Heart right ventricle (tissue), 16 donors: ENCODE measurements at regions not wholly inside any gene's neighbourhood (a gene's known extent, or its start where the extent isn't known, plus 50 kb on each side); places are given as distances from the start of the nearest gene placed in this dataset.
A peak's percentile ranks its signal among the peaks of the same experiment; 100 is the strongest.

Experiments
- ATAC-seq, 8 donors: fragments of 200-7000 bp; cut with Tn5 transposase; one replicate each; pipeline ENCODE4 v1.9.1; 2020; ENCODE audit warnings: mild to moderate bottlenecking in 8 of 8, moderate library complexity in 8 of 8, moderate number of reproducible peaks in 1 of 8
- DNase-seq, 2 donors: peaks; one replicate each; pipeline ENCODE4 v3.0.0-alpha.2; 2020
- H3K27ac ChIP-seq, 10 donors: fragments of 200-600 bp; sonication (generic) in 2 of 10; one replicate each; pipeline versions ENCODE4 v1.5.0 to v1.8.0; 2020 to 2022; ENCODE audit warnings: mild to moderate bottlenecking in 3 of 10
- H3K27me3 ChIP-seq, 7 donors: fragments of 200-600 bp; one replicate each; pipeline ENCODE4 v1.8.0; 2021 to 2022; ENCODE audit warnings: mild to moderate bottlenecking in 2 of 7
- H3K36me3 ChIP-seq, 9 donors: fragments of 200-600 bp; sonication (generic) in 1 of 9; one replicate each; pipeline versions ENCODE4 v1.5.0 to v1.8.0; 2020 to 2022; ENCODE audit warnings: mild to moderate bottlenecking in 2 of 9
- H3K4me1 ChIP-seq, 9 donors: fragments of 200-600 bp; sonication (generic) in 1 of 9; one replicate each; pipeline versions ENCODE4 v1.5.0 to v1.8.0; 2020 to 2022; ENCODE audit warnings: mild to moderate bottlenecking in 4 of 9
- H3K4me3 ChIP-seq, 10 donors: fragments of 200-600 bp; sonication (generic) in 2 of 10; one replicate each; pipeline versions ENCODE4 v1.5.0 to v1.8.0; 2020 to 2022; ENCODE audit warnings: mild to moderate bottlenecking in 7 of 10, moderate library complexity in 2 of 10
- H3K9me3 ChIP-seq, 11 donors: fragments of 200-600 bp in 10 of 11; sonication (generic) in 2 of 11; one replicate each; pipeline versions ENCODE4 v1.5.0 to v1.8.0; 2013 to 2022; ENCODE audit warnings: mild to moderate bottlenecking in 2 of 11, control low read depth in 1 of 11, moderate library complexity in 1 of 11
- WGBS, 2 donors: extraction: QIAGEN DNeasy Blood & Tissue Kit; methylation state at CpG; one replicate each; pipeline ENCODE4 v1.1.7; 2013; ENCODE audit warnings: inconsistent platforms in 1 of 2; 5-methylcytosine and 5-hydroxymethylcytosine counted together
- intact Hi-C, 10 donors: fragments of 100-400 bp; cut with DNase I; formaldehyde crosslinking; loops; one replicate each; pipeline versions ENCODE4 v1.11.1 to v1.14.2; 2022
- TF ChIP-seq, protein P1 (sequence below), 9 donors: fragments of 200-600 bp; sonication (generic) in 2 of 9; IDR thresholded peaks; one replicate each; pipeline versions ENCODE4 v1.5.0 to v1.8.0; 2021 to 2022; ENCODE audit warnings: antibody characterized with exemption in 9 of 9, mild to moderate bottlenecking in 5 of 9, moderate library complexity in 1 of 9
- donor health status: Arrhythmogenic right ventricular cardiomyopathy.
- donor health status: ischemic (EF 13 %, LVEDD 7.1; RV severe dilation, severe dysfunction).
- donor health status: healthy with polysubstance abuse.
- donor health status: DM: no; HTN: yes; CAD: no.
- donor health status: DM: no; HTN: no; CAD: no.
- donor health status: ischemic (EF 25% LVEDD 6.9; RV normal size, moderate dysfunction).
- donor health status: ischemic (EF 25% LVEDD 5.7; RV mildly dilated, moderate dysfunction).
- donor health status: healthy.
- donor health status: DM: yes; HTN: yes; CAD: no.
- donor health status: Ischemic cardiomyopathy.
- donor health status: ischemic (EF 35%, LVEDD 5.7; RV mildly dilated, moderate dysfunction).
- donor health status: nonischemic (EF 11% LVEDD 7.7; RV severe dilation, severe dysfunction).
- donor health status: DM: yes; HTN: yes; CAD: no.
- donor health status: PGD.
- donor health status: ischemic (EF 29% LVEDD 5.4; RV normal size, mild dysfunction).
- donor health status: nonischemic (EF 23%, LVEDD 6.1; RV moderate dilation, normal function).

GRCh38 chr7:76149847-76150691 is 51.6 kb upstream of the SRRM3 start:
- H3K27ac ChIP-seq = peak overlapping the region in 1 of 10 donors; percentile 28
- ATAC-seq (peak in 6 of 8 donors; percentile 25 to 67 (median 58)), DNase-seq (peak in 1 of 2 donors; percentile 18)
- H3K9me3 ChIP-seq = no peaks in the 10 kb centered on the region
- TF ChIP-seq, protein P1, sequence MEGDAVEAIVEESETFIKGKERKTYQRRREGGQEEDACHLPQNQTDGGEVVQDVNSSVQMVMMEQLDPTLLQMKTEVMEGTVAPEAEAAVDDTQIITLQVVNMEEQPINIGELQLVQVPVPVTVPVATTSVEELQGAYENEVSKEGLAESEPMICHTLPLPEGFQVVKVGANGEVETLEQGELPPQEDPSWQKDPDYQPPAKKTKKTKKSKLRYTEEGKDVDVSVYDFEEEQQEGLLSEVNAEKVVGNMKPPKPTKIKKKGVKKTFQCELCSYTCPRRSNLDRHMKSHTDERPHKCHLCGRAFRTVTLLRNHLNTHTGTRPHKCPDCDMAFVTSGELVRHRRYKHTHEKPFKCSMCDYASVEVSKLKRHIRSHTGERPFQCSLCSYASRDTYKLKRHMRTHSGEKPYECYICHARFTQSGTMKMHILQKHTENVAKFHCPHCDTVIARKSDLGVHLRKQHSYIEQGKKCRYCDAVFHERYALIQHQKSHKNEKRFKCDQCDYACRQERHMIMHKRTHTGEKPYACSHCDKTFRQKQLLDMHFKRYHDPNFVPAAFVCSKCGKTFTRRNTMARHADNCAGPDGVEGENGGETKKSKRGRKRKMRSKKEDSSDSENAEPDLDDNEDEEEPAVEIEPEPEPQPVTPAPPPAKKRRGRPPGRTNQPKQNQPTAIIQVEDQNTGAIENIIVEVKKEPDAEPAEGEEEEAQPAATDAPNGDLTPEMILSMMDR (IDR thresholded peaks at IDR 0.05) = no peak
- H3K4me3 ChIP-seq = peak overlapping the region in 7 of 10 donors; percentile 5 to 33 (median 25)
- intact Hi-C loops = no loop called here
- WGBS, 2 donors = 58 to 71% methylated on average over 53 of the region's 53 CpGs
- peaks cover 0 to 5% (median 0%) of the 10 kb centered on the region in 9 donors for H3K4me1 ChIP-seq
- no peaks in the 10 kb centered on the region for H3K36me3 ChIP-seq
- H3K27me3 ChIP-seq = peaks cover 0 to 15% (median 8%) of the 10 kb centered on the region in 7 donors
